ENCODE measurements at regions not wholly inside any gene's neighbourhood (a gene's known extent, or its start where the extent isn't known, plus 50 kb on each side); places are given as distances from the start of the nearest gene placed in this dataset.
"Not testable (repeated sequence)": the region's sequence is repeated elsewhere in the genome, so short reads cannot be mapped to it uniquely, and the experiment has no call there.

DNA sequence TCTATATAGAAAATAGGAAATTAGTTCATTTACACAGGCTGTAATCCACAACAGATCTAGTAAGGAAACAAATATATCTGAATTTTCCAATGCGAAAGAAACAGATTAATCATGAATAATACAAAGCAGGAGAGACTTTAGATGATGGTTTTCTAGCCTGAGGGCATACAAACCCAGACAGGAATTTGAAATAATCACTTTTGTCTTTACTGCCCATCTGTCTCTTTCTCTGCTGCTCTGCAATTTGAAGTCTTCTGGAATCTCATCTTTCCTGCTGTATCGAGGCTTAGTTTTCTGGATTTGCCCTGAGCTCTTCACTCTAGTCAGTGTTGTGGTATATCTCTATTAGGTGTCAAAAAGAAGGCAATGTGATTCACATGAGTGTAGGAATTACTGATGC, 711.8 kb upstream of the FAM241A start:
- Histone ChIP-seq H3K9me3 (replicated peaks; ENCODE audit: control insufficient read depth, low read depth, low read length) (no peaks in the 10 kb centered on the region), H3K27me3 (ENCODE audit: control insufficient read depth, insufficient read depth, low read length) (no peaks in the 10 kb centered on the region), H3K4me3 (ENCODE audit: low read length) (no peak overlapping the region), H3K27ac (ENCODE audit: low read length) (no peak overlapping the region), H3K36me3 (ENCODE audit: control insufficient read depth, insufficient read depth, low read length) (no peaks in the 10 kb centered on the region), H3K4me1 (ENCODE audit: control insufficient read depth, insufficient read depth, low read length) (no peaks in the 10 kb centered on the region)
- WGBS (ENCODE audit: insufficient coverage) = no CpG with 5 or more reads among the region's 2 CpGs
- DNase-seq = no peak

DNA sequence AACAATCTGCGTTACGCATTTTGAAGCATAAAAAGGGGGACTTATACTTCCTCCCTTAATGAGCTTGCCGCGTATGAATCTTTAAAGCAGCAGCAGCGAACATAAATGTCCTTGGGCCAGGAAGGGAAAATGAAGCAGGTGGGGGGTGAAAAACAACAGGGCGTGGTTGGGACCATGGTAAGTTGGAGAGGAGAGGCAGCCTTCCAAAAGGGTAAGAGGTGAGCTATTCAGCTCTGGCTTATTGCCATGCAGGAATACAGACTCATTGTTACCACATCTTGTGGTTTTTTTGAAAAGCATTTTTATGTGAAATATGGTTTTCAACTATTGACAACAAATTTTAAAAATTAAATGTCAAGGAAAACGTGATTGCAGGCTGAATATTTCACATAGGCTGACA, 710.7 kb upstream of the FAM241A start:
- Histone ChIP-seq H3K9me3 (replicated peaks; ENCODE audit: control insufficient read depth, low read depth, low read length) (no peaks in the 10 kb centered on the region), H3K4me3 (ENCODE audit: low read length) (no peak overlapping the region), H3K36me3 (ENCODE audit: control insufficient read depth, insufficient read depth, low read length) (no peaks in the 10 kb centered on the region), H3K4me1 (ENCODE audit: control insufficient read depth, insufficient read depth, low read length) (no peaks in the 10 kb centered on the region), H3K27ac (ENCODE audit: low read length) (no peak overlapping the region), H3K27me3 (ENCODE audit: control insufficient read depth, insufficient read depth, low read length) (no peaks in the 10 kb centered on the region)
- WGBS (ENCODE audit: insufficient coverage) = 60% methylated on average over 1 of the region's 7 CpGs
- no peak for DNase-seq

DNA sequence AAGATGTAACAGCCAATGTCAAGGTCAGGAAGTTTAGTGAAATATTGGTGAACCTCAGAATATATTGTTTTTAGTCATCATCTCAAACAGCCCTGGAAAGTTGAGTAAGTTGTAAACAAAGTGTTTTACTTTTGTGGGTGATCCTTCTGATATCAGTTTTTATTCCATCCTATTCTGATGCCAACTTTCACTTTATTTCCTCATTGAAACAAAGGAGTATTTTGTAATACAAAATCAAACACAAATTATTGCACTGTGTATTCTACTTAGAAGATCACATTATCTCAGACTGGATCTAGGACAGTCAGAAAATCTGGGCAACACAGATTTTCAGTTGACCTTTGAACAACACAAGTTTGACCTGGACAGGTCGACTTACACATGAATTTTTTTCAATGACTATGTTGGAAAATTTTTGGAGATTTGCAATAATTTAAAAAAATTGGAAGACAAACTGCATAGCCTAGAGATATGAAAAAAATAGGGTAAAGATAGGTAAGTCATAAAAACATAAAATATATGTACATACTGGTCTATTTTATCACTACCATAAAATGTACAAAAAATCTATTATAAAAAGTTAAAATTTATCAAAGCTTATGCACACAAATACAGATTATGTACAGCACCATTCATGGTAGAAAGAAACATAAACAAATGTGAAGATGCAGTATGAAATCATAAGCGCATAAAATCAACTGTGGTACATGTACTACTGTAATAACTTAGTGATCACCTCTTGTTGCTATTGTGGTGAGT, 709.1 kb upstream of the FAM241A start:
- DNase-seq = no peak
- Histone ChIP-seq H3K4me3 (ENCODE audit: low read length) (no peak overlapping the region), H3K4me1 (ENCODE audit: control insufficient read depth, insufficient read depth, low read length) (no peaks in the 10 kb centered on the region), H3K27me3 (ENCODE audit: control insufficient read depth, insufficient read depth, low read length) (no peaks in the 10 kb centered on the region), H3K36me3 (ENCODE audit: control insufficient read depth, insufficient read depth, low read length) (no peaks in the 10 kb centered on the region), H3K9me3 (replicated peaks; ENCODE audit: control insufficient read depth, low read depth, low read length) (no peaks in the 10 kb centered on the region), H3K27ac (ENCODE audit: low read length) (no peak overlapping the region)
- no CpG with 5 or more reads among the region's 2 CpGs for WGBS (ENCODE audit: insufficient coverage)

DNA sequence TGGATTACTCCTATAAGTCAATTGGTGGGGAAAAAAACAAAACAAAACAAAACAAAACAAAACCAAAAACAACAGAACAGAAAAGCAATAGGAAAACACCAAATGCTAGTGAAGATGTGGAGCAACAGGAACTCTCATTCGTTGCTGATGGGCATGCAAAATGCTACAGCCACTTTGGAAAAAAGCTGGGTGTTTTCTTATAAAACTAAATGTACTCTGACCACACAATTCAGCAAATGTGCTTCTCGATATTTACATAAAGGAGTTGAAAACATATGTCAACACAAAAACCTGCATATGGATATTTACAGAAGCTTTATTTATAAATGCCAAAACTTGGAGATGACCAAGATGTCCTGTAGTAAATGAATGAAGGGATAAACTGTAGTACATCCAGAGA, 703.6 kb upstream of the FAM241A start:
- DNase-seq = no peak
- Histone ChIP-seq H3K27me3 (ENCODE audit: control insufficient read depth, insufficient read depth, low read length) (no peaks in the 10 kb centered on the region), H3K36me3 (ENCODE audit: control insufficient read depth, insufficient read depth, low read length) (no peaks in the 10 kb centered on the region), H3K27ac (ENCODE audit: low read length) (no peak overlapping the region), H3K4me3 (ENCODE audit: low read length) (no peak overlapping the region), H3K4me1 (ENCODE audit: control insufficient read depth, insufficient read depth, low read length) (no peaks in the 10 kb centered on the region), H3K9me3 (replicated peaks; ENCODE audit: control insufficient read depth, low read depth, low read length) (no peaks in the 10 kb centered on the region)
- WGBS (ENCODE audit: insufficient coverage) = no CpG with 5 or more reads among the region's 2 CpGs

DNA sequence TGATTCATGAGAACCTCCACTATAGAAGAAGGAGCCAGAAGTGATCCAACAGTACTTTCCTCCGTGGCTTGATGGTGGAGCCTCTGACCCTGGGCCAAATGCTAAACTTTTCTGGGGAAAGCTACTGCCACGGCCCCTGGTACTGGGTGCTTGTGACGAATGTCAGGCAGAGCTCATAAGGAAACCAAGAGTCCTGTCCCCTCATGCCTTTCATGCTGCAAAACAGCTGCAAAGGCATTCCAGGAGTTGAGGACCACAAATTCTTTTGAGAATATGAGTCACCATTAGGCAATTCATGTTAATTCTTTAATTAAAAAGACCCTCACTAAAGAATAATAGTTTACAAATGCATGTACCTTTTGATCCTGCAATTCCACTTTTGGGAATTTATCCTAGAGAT, 700.4 kb upstream of the FAM241A start:
- not testable (repeated sequence) for H3K36me3 ChIP-seq (ENCODE audit: control insufficient read depth, insufficient read depth, low read length); H3K4me1 ChIP-seq (ENCODE audit: control insufficient read depth, insufficient read depth, low read length); H3K4me3 ChIP-seq (ENCODE audit: low read length); DNase-seq; H3K9me3 ChIP-seq (replicated peaks; ENCODE audit: control insufficient read depth, low read depth, low read length); H3K27me3 ChIP-seq (ENCODE audit: control insufficient read depth, insufficient read depth, low read length); H3K27ac ChIP-seq (ENCODE audit: low read length)
- WGBS (ENCODE audit: insufficient coverage) = 61% methylated on average over 2 of the region's 3 CpGs

DNA sequence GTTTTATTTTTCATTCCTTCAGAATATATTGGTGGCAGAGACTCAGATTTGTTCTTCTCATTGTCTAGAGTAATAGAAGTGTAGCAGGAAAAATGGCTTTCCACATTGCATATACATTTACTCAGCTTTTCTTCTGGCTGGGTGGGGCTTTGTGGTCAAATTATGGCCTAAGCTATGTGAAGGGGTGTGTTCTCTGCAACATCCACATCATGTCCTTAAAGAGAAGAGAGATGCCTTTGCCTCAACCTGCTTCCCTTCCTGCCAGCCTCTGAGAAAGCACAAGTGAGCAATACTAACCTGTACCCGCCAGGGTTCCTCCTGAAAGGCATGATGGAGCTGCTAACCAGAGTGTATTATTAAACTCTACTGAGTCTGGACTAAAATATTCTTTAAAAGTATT, 695.6 kb upstream of the FAM241A start:
- no peaks in the 10 kb centered on the region for H3K4me1 ChIP-seq (ENCODE audit: control insufficient read depth, insufficient read depth, low read length)
- WGBS (ENCODE audit: insufficient coverage) = no CpG with 5 or more reads among the region's 1 CpG

DNA sequence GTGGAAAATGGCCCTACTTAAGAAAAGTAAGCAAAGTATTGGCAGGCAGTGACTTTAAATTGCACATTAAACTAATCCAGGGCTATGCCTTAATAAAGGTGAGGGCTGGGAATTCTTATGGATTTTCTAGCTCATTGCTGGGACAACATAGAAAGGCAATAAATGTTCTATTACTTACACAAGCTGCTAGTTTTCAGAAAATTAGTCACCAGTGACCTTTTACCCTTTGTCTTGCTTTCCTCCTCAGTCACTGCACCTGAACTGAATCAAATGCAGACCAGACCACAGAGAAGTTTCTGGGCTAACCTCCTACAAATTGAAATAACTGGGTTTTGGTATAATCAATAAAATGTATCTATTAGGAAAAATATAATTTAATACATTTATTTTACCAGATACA, 694.4 kb upstream of the FAM241A start:
- peaks cover 4% of the 10 kb centered on the region for H3K9me3 ChIP-seq (replicated peaks; ENCODE audit: control insufficient read depth, low read depth, low read length)
- no peak overlapping the region for H3K27ac ChIP-seq (ENCODE audit: low read length)
- no peaks in the 10 kb centered on the region for H3K4me1 ChIP-seq (ENCODE audit: control insufficient read depth, insufficient read depth, low read length)
- H3K27me3 ChIP-seq (ENCODE audit: control insufficient read depth, insufficient read depth, low read length) = no peaks in the 10 kb centered on the region
- no peak for DNase-seq
- no peak overlapping the region for H3K4me3 ChIP-seq (ENCODE audit: low read length)
- H3K36me3 ChIP-seq (ENCODE audit: control insufficient read depth, insufficient read depth, low read length) = no peaks in the 10 kb centered on the region

More for the DNA sequence above, 695.6 kb upstream of the FAM241A start:
- no peaks in the 10 kb centered on the region for H3K27me3 ChIP-seq (ENCODE audit: control insufficient read depth, insufficient read depth, low read length)
- H3K4me3 ChIP-seq (ENCODE audit: low read length) = no peak overlapping the region
- peaks cover 4% of the 10 kb centered on the region for H3K9me3 ChIP-seq (replicated peaks; ENCODE audit: control insufficient read depth, low read depth, low read length)
- no peak overlapping the region for H3K27ac ChIP-seq (ENCODE audit: low read length)
- H3K36me3 ChIP-seq (ENCODE audit: control insufficient read depth, insufficient read depth, low read length) = no peaks in the 10 kb centered on the region
- no peak for DNase-seq

DNA sequence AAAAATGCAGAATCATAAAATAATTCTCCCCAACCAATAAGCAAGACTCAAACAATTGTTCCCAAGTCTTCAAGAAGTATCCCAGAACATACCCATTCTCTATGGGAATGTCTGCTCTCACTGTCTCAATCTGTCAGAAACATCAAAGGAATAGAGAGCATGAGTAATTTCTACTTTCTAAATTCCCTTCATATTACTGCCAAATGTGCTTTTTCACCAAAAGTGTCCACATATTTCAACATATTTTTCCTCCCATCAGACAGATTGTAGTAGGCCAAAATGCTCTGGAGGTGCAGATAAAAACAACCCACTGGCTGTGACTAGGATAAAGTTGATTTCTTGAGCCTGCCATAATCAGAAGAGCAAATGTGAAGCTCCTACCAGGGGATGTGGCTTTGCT, 692.0 kb upstream of the FAM241A start:
- Histone ChIP-seq H3K4me1 (ENCODE audit: control insufficient read depth, insufficient read depth, low read length) (no peaks in the 10 kb centered on the region), H3K27ac (ENCODE audit: low read length) (no peak overlapping the region), H3K36me3 (ENCODE audit: control insufficient read depth, insufficient read depth, low read length) (no peaks in the 10 kb centered on the region), H3K4me3 (ENCODE audit: low read length) (no peak overlapping the region), H3K9me3 (replicated peaks; ENCODE audit: control insufficient read depth, low read depth, low read length) (no peaks in the 10 kb centered on the region), H3K27me3 (ENCODE audit: control insufficient read depth, insufficient read depth, low read length) (no peaks in the 10 kb centered on the region)
- no peak for DNase-seq

DNA sequence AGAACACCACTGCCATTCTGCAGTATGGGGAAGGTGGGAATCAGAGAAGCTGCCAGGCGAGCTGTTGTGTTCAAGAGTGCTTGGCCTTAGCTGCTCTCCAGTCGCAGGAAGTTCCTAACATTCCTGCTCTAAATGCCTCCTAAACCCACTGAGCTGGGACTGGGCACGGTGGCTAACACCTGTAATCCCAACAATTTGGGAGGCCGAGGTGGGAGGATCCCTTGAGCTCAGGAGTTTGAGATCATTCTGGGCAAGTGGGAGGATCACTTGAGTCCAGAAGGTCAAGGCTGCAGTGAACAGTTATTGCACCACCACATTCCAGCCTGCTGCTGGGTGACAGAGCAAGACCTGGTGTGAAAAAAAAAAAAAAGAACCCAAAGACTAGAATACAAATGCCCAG, 690.3 kb upstream of the FAM241A start:
- no CpG with 5 or more reads among the region's 4 CpGs for WGBS (ENCODE audit: insufficient coverage)
- H3K27me3 ChIP-seq (ENCODE audit: control insufficient read depth, insufficient read depth, low read length) = no peaks in the 10 kb centered on the region

DNA sequence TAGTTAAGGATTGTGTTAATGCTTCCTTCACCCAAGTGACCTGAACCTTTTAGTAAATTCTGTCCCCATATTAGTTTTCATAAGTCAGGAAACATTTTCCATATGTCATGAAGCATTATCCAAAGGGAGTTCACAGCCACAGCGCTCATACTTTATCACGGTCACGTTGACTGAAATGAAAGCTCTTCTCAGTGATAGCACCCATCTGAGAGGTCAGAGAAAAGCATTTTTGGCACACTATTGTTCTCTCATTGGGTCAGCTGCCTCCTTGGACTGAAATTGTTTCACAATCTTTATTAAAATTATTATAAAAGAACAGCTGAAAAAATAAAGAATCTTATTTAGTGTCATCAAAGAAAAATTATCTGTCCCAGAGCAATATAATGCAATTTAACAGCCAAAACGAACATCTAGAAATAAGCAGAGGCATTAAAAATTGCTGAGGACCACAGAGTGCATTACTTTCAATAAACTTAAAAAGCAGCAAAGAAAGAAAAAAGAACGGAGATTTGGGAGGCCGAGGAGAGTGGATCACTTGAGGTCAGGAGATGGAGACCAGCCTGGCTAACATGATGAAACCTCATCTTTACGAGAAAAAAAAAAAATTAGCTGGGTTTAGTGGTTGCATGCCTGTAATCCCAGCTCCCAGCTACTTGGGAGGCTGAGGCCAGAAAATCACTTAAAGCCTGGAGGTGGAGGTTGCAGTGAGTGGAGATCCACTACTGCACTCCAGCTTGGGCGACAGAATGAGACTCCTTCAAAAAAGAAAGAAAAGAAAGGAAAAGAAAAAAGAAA, 680.8 kb upstream of the FAM241A start:
- Histone ChIP-seq H3K27me3 (ENCODE audit: control insufficient read depth, insufficient read depth, low read length) (no peaks in the 10 kb centered on the region), H3K36me3 (ENCODE audit: control insufficient read depth, insufficient read depth, low read length) (no peaks in the 10 kb centered on the region), H3K9me3 (replicated peaks; ENCODE audit: control insufficient read depth, low read depth, low read length) (peaks cover 5% of the 10 kb centered on the region), H3K4me1 (ENCODE audit: control insufficient read depth, insufficient read depth, low read length) (no peaks in the 10 kb centered on the region), H3K4me3 (ENCODE audit: low read length) (no peak overlapping the region), H3K27ac (ENCODE audit: low read length) (no peak overlapping the region)
- no peak for DNase-seq
- WGBS (ENCODE audit: insufficient coverage) = 83% methylated on average over 2 of the region's 8 CpGs

More for the DNA sequence above, 690.3 kb upstream of the FAM241A start:
- H3K9me3 ChIP-seq (replicated peaks; ENCODE audit: control insufficient read depth, low read depth, low read length) = no peaks in the 10 kb centered on the region
- H3K27ac ChIP-seq (ENCODE audit: low read length) = no peak overlapping the region
- no peak overlapping the region for H3K4me3 ChIP-seq (ENCODE audit: low read length)
- no peaks in the 10 kb centered on the region for H3K4me1 ChIP-seq (ENCODE audit: control insufficient read depth, insufficient read depth, low read length)
- no peaks in the 10 kb centered on the region for H3K36me3 ChIP-seq (ENCODE audit: control insufficient read depth, insufficient read depth, low read length)
- no peak for DNase-seq
